Lower leg skin (tissue), 3 donors: ENCODE measurements at regions not wholly inside any gene's neighbourhood (a gene's known extent, or its start where the extent isn't known, plus 50 kb on each side); places are given as distances from the start of the nearest gene placed in this dataset.

Experiments
- CTCF ChIP-seq, 3 donors: fragments of 450-650 bp; IDR thresholded peaks; one replicate each; pipeline ENCODE4 v1.5.1; 2016; ENCODE audit warnings: antibody characterized with exemption in 3 of 3, mild to moderate bottlenecking in 3 of 3, moderate library complexity in 2 of 3
- POLR2A ChIP-seq, 2 donors: fragments of 450-650 bp; IDR thresholded peaks; one replicate each; pipeline ENCODE4 v1.6.1; 2016 to 2017; ENCODE audit warnings: antibody characterized with exemption in 2 of 2, mild to moderate bottlenecking in 1 of 2, moderate library complexity in 1 of 2

- no peak for TF ChIP-seq CTCF (IDR thresholded peaks at IDR 0.05)
- TF ChIP-seq POLR2A (IDR thresholded peaks at IDR 0.05) = no peak
These were observed 377.1 kb downstream of the FOXA2 start for GRCh38 chr20:22207280-22207679.
